ENCODE measurements at regions not wholly inside any gene's neighbourhood (a gene's known extent, or its start where the extent isn't known, plus 50 kb on each side); places are given as distances from the start of the nearest gene placed in this dataset.

GRCh38 chr12:17550011-17550410 is 540.0 kb downstream of the RERGL start:
- Histone ChIP-seq H3K4me1 (ENCODE audit: low read depth) (no peaks in the 10 kb centered on the region), H3K36me3 (no peaks in the 10 kb centered on the region), H3K27me3 (no peaks in the 10 kb centered on the region), H3K9me3 (ENCODE audit: low read depth) (no peaks in the 10 kb centered on the region), H3K4me3 (no peak overlapping the region), H3K27ac (no peak overlapping the region)
- DNase-seq (ENCODE audit: low read depth in 1 of 2, low spot score in 1 of 2): no peak
- TF ChIP-seq CTCF (IDR thresholded peaks at IDR 0.05; ENCODE audit: low read depth, low read length): no peak

GRCh38 chr12:17540921-17541320 is 549.1 kb downstream of the RERGL start:
- Histone ChIP-seq H3K27ac (no peak overlapping the region), H3K27me3 (no peaks in the 10 kb centered on the region), H3K4me3 (no peak overlapping the region), H3K9me3 (ENCODE audit: low read depth) (no peaks in the 10 kb centered on the region), H3K36me3 (no peaks in the 10 kb centered on the region), H3K4me1 (ENCODE audit: low read depth) (no peaks in the 10 kb centered on the region)
- DNase-seq (ENCODE audit: low read depth in 1 of 2, low spot score in 1 of 2): no peak
- no peak for TF ChIP-seq CTCF (IDR thresholded peaks at IDR 0.05; ENCODE audit: low read depth, low read length)

DNA sequence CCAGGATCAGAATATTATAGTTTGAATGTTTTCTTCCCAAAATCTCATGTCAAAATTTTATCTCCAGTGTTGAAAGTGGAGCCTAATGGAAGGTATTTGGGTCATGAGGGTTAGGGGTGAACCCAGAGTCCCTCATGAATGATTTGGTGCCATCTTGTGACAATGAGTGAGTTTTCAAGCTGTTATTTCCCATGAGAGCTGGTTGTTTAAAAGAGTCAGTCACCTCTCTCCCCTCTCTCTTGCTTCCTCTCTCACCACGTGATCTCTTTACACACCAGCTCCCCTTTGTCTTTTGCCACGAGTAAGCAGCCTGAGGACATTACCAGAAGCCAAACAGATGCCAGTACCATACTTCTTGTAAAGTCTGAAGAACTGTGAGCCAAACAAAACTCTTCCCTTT is 561.6 kb downstream of the RERGL start:
- Histone ChIP-seq H3K27me3 (no peaks in the 10 kb centered on the region), H3K9me3 (ENCODE audit: low read depth) (no peaks in the 10 kb centered on the region), H3K4me1 (ENCODE audit: low read depth) (no peaks in the 10 kb centered on the region), H3K27ac (no peak overlapping the region), H3K4me3 (no peak overlapping the region), H3K36me3 (no peaks in the 10 kb centered on the region)
- DNase-seq (ENCODE audit: low read depth in 1 of 2, low spot score in 1 of 2): no peak
- TF ChIP-seq CTCF (IDR thresholded peaks at IDR 0.05; ENCODE audit: low read depth, low read length): no peak

- H3K36me3 ChIP-seq: no peaks in the 10 kb centered on the region
- DNase-seq (ENCODE audit: low read depth in 1 of 2, low spot score in 1 of 2): no peak
- H3K4me1 ChIP-seq (ENCODE audit: low read depth): no peaks in the 10 kb centered on the region
- no peaks in the 10 kb centered on the region for H3K9me3 ChIP-seq (ENCODE audit: low read depth)
- no peak for TF ChIP-seq CTCF (IDR thresholded peaks at IDR 0.05; ENCODE audit: low read depth, low read length)
- H3K27ac ChIP-seq: no peak overlapping the region
- H3K27me3 ChIP-seq: no peaks in the 10 kb centered on the region
- no peak overlapping the region for H3K4me3 ChIP-seq
These were observed 563.0 kb downstream of the RERGL start for GRCh38 chr12:17527021-17527420.

DNA sequence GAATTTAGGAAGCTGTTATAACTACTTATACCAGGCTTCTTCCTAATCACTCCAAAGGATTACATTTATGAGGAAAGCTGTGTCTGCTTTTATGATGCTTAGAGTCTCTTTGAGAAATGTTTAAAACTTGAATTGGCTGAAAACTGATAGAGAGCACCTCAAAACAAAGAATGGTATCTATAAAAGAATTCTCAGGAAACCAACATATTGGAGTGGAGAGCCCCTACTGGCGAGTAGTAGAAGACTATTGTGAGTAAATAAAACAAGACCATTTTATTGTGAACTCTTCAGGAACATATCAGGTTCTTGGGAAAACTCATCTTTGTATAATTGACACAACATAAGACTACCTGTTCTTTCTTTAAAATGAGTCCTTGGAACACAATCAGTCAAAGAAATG is 578.6 kb downstream of the RERGL start:
- Histone ChIP-seq H3K27ac (no peak overlapping the region), H3K4me3 (no peak overlapping the region), H3K4me1 (ENCODE audit: low read depth) (peaks cover 4% of the 10 kb centered on the region), H3K36me3 (no peaks in the 10 kb centered on the region), H3K27me3 (no peaks in the 10 kb centered on the region), H3K9me3 (ENCODE audit: low read depth) (no peaks in the 10 kb centered on the region)
- TF ChIP-seq CTCF (IDR thresholded peaks at IDR 0.05; ENCODE audit: low read depth, low read length): no peak
- no peak for DNase-seq (ENCODE audit: low read depth in 1 of 2, low spot score in 1 of 2)

DNA sequence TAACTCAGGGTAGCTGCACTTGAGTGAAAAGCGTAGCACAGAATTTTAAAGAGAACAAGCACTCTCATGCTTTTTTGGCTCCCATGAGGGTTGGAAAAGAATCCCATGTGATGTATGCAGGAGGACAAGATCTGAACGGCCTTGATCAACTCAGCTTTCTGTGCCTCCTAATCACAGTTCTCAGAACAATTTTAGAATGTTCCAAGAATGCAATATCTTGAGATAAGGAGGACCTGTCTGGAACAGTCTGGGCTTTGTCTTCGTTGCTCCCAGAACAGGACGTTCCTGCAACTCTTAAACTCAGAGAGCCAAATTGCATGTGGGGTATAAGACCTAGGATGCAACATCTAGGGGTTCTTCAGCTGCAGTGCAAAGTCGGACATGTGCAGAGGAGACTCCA is 582.7 kb downstream of the RERGL start:
- no peaks in the 10 kb centered on the region for H3K27me3 ChIP-seq
- no peak overlapping the region for H3K27ac ChIP-seq
- H3K4me3 ChIP-seq: no peak overlapping the region
- peaks cover 4% of the 10 kb centered on the region for H3K4me1 ChIP-seq (ENCODE audit: low read depth)
- TF ChIP-seq CTCF (IDR thresholded peaks at IDR 0.05; ENCODE audit: low read depth, low read length): no peak
- H3K36me3 ChIP-seq: no peaks in the 10 kb centered on the region
- H3K9me3 ChIP-seq (ENCODE audit: low read depth): no peaks in the 10 kb centered on the region
- peak in 1 of 2 donors; percentile 18 for DNase-seq (ENCODE audit: low read depth in 1 of 2, low spot score in 1 of 2)

All from cardiac muscle cell (in vitro differentiated cells and primary cell).